Kidney capillary endothelial cell (primary cell): ENCODE measurements at regions not wholly inside any gene's neighbourhood (a gene's known extent, or its start where the extent isn't known, plus 50 kb on each side); places are given as distances from the start of the nearest gene placed in this dataset.
"Not testable (repeated sequence)": the region's sequence is repeated elsewhere in the genome, so short reads cannot be mapped to it uniquely, and the experiment has no call there.

ENCODE experiments used
- DNase-seq: peaks from one replicate; pipeline ENCODE4 v3.0.0-alpha.2; 2018; ENCODE audit warnings: low spot score

- not testable (repeated sequence) for DNase-seq
Measured at GRCh38 chr12:131440209-131441059, 270.5 kb upstream of the SFSWAP start.

GRCh38 chr12:131441060-131441396 is 269.9 kb upstream of the SFSWAP start:
- DNase-seq: no peak

GRCh38 chr12:131441638-131442336 is 269.1 kb upstream of the SFSWAP start:
- no peak for DNase-seq

- DNase-seq: no peak
Measured at GRCh38 chr12:131442337-131442918, 268.5 kb upstream of the SFSWAP start.

GRCh38 chr12:131443019-131444000 is 267.6 kb upstream of the SFSWAP start:
- no peak for DNase-seq

- no peak for DNase-seq
Measured at GRCh38 chr12:131444220-131445164, 266.4 kb upstream of the SFSWAP start.

GRCh38 chr12:131445184-131445774 is 265.6 kb upstream of the SFSWAP start:
- DNase-seq: no peak

- DNase-seq: no peak
Measured at GRCh38 chr12:131445795-131446194, 265.1 kb upstream of the SFSWAP start.

- DNase-seq: not testable (repeated sequence)
Measured at GRCh38 chr12:131447636-131448035, 263.3 kb upstream of the SFSWAP start.

GRCh38 chr12:131448254-131448795 is 262.6 kb upstream of the SFSWAP start:
- DNase-seq: no peak

GRCh38 chr12:131449027-131449426 is 261.9 kb upstream of the SFSWAP start:
- DNase-seq: no peak

GRCh38 chr12:131452444-131452860 is 258.4 kb upstream of the SFSWAP start:
- no peak for DNase-seq

- DNase-seq: no peak
Measured at GRCh38 chr12:131454418-131455217, 256.3 kb upstream of the SFSWAP start.

- no peak for DNase-seq
Measured at GRCh38 chr12:131455218-131455506, 255.7 kb upstream of the SFSWAP start.

- no peak for DNase-seq
Measured at GRCh38 chr12:131455581-131456110, 255.2 kb upstream of the SFSWAP start.

GRCh38 chr12:131456301-131457027 is 254.4 kb upstream of the SFSWAP start:
- DNase-seq: no peak

GRCh38 chr12:131457028-131457310 is 253.9 kb upstream of the SFSWAP start:
- no peak for DNase-seq

GRCh38 chr12:131457331-131458047 is 253.4 kb upstream of the SFSWAP start:
- no peak for DNase-seq
